ENCODE measurements at regions not wholly inside any gene's neighbourhood (a gene's known extent, or its start where the extent isn't known, plus 50 kb on each side); places are given as distances from the start of the nearest gene placed in this dataset.
"Not testable (repeated sequence)": the region's sequence is repeated elsewhere in the genome, so short reads cannot be mapped to it uniquely, and the experiment has no call there.

DNA sequence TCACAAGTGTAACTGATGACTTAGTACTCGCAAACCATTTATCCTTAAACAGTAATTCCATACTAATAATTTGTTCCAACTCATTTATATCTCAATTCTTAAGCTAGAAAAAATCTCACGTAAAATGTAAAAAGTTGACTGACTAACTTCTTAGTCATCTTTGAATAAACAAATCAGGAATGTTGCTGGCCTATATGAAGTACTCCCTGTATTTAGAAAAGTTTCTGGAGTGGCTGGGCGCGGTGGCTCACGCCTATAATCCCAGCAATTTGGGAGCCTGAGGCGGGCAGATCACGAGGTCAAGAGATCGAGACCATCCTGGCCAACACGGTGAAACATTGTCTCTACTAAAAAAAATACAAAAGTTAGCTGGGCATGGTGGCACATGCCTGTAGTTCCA is 220.6 kb upstream of the FAM240B start:
- not testable (repeated sequence) for DNase-seq (ENCODE audit: low read depth)

DNA sequence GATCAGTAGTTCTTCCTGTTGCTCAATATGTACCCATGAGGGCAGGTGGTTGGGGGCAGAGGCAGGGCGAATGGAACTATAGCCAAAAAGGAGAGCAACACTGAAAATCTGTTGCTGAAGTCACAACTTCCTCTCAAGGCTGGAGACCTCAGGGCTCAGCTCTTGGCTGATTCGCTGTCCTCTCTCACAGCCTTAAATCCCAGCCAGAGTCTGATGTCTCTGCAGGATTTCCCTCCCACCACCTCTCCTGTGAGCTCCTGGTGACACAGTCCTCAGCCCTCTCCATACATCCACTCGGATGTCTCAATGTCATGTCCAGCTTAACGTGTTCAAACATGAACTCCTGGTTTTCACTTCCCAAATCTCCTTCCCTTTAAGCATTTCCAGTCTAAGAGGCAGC is 218.7 kb upstream of the FAM240B start:
- not testable (repeated sequence) for DNase-seq (ENCODE audit: low read depth)

DNA sequence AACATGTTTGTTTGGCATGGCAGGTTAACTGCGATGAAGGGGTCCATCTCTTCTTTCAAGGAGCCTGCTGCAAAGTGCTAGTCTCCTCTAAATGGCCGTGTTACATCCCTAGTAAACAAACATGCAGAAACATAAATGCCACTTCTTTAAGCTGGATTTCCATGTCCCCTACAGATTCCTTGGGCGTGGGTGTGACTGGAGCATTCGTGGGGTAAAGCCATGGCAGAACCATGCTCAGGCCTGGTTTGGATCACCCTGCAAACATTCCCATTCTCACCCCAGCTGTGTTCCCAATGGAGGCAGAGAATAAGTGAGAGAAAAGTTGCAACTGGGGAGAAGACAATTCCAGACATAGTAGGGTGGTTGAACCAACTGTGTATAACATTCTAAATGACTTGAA is 208.0 kb upstream of the FAM240B start:
- not testable (repeated sequence) for DNase-seq (ENCODE audit: low read depth)

DNA sequence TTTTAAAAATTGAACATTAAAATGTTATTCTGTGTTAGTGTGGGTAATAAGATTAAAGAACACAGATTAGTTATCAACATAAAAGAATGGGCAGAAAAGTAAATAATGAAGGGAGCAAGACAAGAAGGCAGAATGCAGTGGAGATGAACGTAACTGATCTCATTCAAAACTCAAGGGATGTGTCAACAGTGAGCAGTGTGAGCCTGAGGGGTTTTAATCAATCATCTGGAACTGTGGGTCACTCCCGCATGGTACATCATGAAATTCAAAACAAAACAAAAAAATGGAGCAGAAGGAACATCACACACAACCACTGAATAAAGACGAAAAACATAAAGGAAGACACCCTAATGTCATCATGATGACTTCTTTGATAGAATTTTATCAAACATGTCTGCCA is 206.6 kb upstream of the FAM240B start:
- DNase-seq (ENCODE audit: low read depth), result not testable (repeated sequence)

DNA sequence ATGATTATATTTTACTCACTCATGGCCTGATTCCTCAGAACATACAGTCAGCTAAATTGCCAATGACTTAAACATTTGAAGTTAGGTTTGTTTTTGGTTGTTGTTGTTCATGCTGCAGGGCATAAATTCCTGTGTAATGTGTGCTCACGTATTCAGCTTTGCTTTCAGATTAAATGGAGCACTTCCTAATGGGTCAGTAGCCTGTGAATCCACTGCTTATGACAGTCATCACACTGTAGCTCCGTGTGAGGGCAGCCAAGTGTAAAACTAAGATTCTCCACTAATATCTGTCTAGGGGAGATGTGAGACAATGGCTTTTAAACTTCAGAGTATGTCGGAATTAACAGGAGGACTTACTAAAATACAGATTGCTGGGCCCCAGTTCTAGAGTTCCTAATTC is 201.3 kb upstream of the FAM240B start:
- not testable (repeated sequence) for DNase-seq (ENCODE audit: low read depth)

DNA sequence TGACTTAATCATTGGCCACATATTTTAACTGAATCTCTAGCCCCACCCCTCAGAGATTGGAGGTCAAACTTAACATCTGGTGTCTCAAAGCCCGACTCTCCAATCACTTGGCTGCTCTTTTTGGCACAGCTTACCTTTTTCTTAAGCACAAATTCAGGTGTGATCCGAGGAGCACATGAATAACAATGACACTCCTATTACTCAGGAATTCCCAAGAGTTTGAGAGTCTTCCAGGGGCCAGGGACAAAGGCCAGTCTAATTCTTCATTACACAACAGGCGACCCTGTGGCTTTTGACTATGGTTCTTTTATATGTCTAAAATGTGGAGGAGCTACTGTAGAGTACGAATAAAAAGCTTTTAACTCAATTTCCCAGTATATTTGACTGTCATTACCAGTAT is 190.7 kb upstream of the FAM240B start:
- not testable (repeated sequence) for DNase-seq (ENCODE audit: low read depth)

DNA sequence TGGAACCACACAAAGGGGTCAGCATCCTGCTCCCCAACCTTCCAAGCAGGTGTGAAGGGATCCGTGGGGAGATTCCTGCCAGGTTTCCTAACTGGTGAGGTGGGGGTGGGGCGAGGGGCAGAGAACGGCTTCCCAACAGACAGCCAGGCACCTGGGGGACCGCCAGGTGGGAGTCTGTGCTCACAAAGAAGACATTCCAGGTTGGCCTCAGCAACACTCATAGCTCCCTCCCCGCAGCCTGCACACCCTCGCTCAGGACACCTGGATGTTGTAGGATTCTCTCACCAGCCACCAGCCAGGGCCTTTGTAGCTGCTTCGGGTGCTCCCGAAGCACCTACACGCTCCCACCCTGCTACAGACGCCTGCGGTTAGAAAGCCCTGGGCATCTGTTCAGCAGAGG is 184.8 kb upstream of the FAM240B start:
- not testable (repeated sequence) for DNase-seq (ENCODE audit: low read depth)

DNA sequence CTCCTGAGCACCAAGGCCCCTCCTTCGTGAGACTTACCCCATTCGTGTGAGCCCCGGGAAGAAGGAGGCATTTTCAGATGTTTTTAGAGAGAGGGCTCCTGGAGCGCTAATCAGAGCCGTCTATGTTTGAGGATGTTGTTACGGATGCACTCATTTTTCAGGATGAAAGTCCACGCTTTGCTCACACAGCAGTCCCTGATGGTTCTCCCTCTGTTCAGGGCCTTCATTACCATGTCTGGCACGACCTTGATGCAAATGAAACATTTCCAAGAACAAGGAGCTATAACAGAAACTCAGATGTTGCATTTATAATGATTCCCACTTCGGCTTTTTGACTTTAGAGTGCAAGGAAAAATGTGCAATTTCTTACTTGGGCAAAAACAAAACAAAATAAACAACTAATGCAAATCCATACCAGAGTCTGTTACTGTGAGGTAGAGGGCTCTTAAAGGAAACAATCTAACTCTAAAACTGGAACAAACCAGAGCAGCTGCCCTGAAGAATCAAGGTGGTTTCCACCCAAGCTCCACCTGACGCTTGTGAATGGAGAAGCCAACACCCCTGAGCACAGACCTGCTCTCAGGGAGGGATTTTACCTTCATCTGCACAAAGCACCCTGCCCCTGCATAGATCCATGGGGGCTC is 181.7 kb upstream of the FAM240B start:
- not testable (repeated sequence) for DNase-seq (ENCODE audit: low read depth)

DNA sequence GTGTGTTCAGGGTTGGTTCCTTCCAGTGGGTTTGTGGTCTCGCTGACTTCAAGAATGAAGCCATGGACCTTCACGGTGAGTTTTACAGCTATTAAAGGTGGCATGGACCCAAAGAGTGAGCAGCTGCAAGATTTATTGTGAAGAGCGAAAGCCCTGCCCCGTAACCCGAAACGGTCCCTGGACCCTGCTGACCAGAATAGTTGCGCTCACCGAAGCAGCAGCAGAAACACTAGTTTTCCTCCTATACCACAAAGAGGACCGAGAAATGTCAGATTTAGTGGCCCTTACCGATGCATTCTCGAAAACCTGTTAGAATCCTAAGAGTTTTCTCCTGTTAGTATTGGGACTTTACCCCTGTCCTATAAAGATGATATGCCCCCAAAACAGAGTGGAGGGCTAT is 176.5 kb upstream of the FAM240B start:
- DNase-seq (ENCODE audit: low read depth), result not testable (repeated sequence)

DNA sequence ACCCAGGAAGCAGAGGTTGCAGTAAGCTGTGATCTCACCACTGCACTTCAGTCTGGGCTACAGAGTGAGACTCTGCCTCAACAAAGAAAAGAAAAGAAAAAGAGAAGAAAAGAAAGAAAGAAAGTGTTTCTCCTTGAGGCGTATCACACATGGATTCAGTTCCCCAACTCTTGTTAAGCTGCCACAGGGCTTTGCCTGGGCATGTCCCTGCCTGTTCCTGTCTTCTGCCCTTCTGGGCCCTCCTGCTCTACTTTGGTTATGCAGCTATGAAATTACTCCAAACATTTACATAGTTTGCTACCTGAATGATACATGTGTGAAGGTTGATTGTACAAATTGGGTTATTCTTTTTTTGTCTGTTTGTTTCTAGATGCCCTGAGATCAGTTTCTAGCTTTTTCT is 175.3 kb upstream of the FAM240B start:
- not testable (repeated sequence) for DNase-seq (ENCODE audit: low read depth)

DNA sequence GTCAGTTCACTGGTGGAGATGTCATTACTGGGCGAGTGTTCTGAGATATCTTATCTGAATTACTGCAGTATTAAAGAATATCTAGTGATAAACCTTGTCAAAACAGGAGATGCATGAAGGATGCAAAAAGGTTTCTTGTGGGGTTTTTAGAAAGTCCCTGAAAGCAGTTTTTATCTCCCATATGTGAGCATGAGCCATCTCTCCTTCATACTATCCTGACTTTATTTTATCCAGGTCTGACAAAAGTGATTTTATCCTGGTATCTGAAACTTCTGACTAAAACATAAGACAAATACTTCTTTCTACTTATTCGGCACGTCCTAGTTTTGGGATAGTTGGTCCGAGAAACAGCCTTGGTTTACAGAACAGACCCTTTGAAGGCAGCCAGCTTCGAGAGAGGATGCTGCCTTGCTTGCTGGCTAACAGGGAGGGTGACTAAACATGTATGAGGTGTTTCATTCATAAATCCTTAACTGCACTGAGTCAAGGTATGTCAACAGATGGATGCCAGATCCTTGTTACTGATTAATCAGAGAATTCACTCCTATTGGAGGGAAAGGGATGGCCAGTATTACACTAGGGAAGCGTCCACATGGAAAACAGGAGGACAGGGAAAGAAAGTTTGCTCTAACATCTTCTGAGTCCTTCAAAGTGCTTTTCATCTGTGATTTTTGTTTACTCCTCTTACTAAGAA is 172.8 kb upstream of the FAM240B start:
- not testable (repeated sequence) for DNase-seq (ENCODE audit: low read depth)

DNA sequence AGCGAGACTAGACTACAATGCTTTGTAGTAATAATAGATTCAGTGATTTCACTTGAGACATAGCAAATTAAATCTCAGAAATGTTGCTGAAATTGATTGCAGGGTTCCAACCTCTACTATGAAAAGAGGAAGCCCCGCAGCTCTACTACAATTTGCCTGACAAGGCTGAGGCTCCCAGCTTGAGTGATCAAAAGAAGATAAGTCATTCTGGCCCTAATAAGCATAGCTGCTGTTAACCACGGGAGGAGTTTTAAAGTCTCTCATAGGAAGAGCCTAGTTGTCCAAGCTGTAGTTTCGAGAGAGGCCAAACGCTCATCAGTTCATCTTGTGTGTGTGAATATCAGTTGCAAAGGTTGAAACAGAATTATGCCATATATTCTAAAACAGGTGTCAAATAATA is 166.1 kb upstream of the FAM240B start:
- DNase-seq (ENCODE audit: low read depth), result not testable (repeated sequence)

DNA sequence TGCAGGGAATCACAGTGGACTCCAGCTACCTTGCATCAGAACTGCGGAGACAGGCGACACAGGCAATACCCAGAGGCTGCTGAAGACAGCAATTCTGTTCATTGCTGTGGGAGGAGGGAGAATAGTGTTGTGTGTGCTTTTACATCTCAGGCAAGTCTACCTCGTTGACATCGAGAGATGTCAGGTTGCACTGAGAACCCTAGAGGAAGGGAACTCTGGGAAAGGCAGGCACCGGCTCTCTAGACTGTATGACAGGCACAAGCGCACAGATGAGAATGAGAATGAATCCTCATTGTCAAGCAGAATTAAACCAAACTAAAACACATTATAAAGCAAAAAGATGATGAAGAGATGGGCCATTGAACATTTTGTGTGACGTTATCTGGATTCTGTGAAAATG is 155.7 kb upstream of the FAM240B start:
- DNase-seq (ENCODE audit: low read depth), result not testable (repeated sequence)

DNA sequence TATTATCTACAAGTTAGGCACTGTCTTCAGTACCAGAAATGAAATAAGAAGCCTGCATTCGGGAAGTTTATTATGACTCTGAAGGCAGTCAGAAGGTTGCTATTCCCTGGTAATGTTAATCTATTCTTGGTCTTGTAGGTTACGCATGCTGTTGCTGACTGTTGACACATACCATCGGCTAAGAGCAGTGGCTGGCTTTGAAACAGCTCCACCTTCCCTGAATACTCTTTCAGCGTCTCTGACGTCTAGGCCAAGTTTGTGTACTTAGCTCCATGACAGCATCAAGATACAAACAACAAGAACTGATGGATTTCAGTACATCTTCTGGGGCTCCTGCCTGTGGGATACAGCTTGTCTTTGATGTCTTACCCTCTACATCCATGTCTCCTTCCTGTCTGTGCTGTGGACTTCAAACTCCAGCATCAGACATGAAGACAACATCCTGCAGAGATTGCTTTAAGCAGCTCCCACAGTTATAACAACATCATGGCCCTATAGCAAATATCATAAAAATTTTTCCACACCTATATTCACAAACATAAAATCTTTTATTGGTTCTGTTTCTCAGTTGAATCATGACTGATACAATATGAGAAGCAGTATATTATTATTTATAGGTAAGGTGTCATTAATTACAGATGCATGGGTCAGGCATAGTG is 151.5 kb upstream of the FAM240B start:
- not testable (repeated sequence) for DNase-seq (ENCODE audit: low read depth)

DNA sequence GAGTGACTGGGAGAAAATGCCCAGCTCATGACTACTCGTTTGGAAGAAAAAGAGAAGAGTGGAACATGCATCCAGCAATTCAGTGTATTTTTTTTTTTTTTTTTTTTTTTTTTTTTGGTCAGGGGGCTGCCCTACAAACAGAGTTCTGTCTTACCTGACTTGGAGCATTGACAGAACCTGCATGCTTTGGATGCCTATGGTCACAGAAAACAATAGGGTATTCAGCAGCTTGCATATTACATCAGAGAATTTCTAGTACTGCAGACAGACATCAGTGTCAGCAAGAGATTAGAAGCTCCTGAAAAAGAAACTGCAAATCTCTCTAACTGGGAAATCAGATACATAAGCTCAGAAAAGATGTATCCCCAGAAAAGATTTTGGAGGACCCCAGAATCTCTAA is 139.9 kb upstream of the FAM240B start:
- DNase-seq (ENCODE audit: low read depth), result not testable (repeated sequence)

DNA sequence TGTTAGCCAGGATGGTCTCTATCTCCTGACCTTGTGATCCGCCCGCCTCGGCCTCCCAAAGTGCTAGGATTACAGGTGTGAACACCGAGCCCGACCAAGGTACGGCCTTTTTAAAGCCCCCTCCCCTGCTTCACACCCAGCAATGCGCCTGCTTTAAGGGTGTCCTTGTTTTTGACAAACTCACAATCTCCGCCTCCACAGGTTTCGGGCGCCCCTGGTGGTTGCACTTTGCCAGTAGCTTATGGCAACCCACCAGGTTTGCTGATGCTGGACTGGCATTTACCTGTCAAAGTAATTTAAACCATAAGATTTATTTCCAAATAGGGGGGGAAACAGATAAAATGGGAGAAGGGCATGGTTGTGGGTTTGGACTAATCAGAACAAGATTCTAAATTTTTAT is 129.0 kb upstream of the FAM240B start:
- DNase-seq (ENCODE audit: low read depth), result not testable (repeated sequence)

DNA sequence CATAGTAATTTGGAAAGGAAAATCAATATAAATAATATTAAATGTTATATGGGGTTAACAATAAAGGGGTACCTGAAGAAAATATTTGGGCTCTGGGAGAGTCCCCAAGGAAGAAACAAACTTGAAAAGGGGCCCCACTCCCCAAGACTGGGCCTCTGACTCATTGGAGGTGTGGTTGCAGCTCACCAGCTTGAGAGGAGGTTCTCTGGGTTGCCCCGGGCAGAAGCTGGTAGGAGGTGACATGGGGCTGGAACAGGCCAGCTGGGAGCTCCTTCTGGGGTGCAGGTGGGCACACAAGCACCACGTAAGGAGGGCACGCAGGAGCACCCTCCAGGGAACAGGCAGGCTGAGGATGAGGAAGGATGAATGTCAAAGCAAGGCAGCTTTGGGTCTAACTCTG is 120.3 kb upstream of the FAM240B start:
- DNase-seq (ENCODE audit: low read depth), result not testable (repeated sequence)

DNA sequence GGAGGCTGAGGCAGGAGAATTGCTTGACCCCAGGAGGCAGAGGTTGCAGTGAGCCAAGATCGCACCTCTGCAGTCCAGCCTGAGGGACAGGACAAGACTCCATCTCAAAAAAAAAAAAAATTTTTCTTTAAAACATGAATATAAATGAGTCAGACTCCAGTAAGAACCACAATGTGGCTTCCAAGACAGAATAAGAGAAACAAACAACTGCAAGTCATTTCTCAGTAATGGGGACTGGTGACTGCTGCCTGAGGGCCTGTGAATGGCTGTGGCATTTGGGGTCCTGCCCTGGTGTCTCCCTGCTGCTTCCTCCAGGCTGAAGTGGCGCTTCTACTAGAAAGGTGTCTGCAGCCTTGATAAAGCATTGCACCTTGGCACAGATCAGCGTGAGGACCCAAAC is 113.8 kb upstream of the FAM240B start:
- DNase-seq (ENCODE audit: low read depth), result not testable (repeated sequence)

DNA sequence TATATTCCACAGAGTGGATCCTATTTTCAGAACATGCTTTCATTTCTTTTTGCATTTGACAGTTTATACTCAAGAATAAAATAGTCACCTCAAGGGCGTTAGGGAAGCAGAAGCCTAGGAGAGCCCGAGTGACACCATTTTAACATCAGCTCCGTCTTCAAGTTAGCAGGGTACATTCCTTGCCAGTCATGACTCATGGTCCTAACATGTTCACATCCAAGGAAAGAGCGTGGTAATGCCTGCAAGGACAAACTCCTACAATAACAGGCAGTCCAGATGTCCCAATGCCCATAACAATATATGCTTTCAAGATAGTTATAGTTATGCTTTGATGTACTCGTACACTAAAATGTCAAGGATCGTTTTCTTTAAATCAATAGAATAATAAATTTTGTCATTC is 93.9 kb upstream of the FAM240B start:
- DNase-seq (ENCODE audit: low read depth), result peak; percentile 25

DNA sequence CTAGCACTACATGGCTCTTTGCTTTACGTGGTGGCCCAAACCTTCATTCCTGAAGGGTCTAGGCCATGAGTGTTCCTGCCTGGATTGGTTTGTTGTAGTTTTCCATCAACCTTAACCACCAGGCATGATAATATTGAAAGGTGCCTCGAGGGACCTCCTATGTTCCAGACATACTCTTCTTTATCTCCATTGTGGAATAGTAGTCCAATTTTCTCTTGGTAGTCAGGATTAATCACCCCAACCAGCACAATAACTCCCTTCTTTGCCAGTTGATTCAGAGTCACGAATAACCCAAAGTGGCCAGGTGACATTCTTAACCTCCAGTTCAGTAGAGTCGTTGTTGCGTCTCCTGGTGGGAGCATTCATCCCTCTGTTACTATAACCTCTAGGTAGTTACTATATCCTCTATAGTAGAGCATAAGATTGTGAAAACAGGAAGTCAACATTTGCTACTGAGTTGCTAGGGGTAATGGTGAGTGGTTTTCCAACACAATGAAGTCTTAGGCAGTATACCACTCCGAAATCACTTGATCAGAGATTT is 88.1 kb upstream of the FAM240B start:
- not testable (repeated sequence) for DNase-seq (ENCODE audit: low read depth)

DNA sequence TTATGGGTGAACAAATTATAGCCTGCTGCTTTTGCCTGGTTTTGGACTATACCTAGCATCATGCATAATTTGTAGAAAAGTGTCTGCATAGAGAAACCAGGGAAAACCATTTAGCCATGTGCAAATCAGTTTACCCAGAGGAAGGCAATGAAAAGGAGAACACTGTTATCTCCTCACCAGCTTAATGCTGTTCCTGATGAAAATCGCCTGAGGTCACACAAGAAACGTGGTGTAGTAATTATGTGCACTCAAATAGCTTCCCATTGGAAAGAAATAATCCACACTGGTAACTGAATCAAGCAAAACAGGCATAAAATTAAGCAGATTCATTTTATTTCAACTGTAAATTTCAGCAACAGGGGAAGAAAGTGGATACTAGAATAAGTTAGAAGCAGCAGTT is 51.7 kb upstream of the FAM240B start:
- DNase-seq (ENCODE audit: low read depth), result no peak

All from LHCN-M2 (cell line).